ENCODE measurements at regions not wholly inside any gene's neighbourhood (a gene's known extent, or its start where the extent isn't known, plus 50 kb on each side); places are given as distances from the start of the nearest gene placed in this dataset.
A peak's percentile ranks its signal among the peaks of the same experiment; 100 is the strongest.
"Not testable (repeated sequence)": the region's sequence is repeated elsewhere in the genome, so short reads cannot be mapped to it uniquely, and the experiment has no call there.

DNA sequence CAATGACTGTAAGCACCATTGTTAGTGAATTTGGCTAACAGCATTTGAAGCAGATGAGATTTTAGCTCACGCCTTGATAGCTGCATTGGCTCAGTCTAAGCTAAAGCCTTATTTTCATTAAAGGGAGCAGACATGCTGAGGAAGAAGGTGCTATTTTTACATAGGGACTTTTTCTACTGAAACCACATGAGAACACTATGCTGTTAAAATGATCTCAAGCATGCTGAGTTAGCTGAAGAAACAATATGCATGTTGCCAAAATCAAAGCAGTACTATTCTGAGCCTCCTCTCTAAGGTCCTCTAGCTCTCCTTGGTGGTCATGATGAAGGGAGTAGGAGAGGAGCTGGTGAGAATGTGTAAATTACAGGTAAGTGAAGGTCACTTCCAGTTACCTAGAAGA is 134.4 kb upstream of the JADE1 start:
- peak overlapping the region; percentile 57 to 79 for H3K27ac ChIP-seq (ENCODE audit: low read length in 2 of 2)
- H3K4me3 Mint-ChIP-seq: peak overlapping the region; percentile 63
- no CpG with 5 or more reads among the region's 1 CpG for WGBS (ENCODE audit: insufficient coverage)
- TF ChIP-seq CTCF (IDR thresholded peaks at IDR 0.05) (no peak), EZH2 (IDR thresholded peaks at IDR 0.05; ENCODE audit: borderline replicate concordance, insufficient read depth, low read depth, low read length, poor library complexity, severe bottlenecking) (no peak)
- no peaks in the 10 kb centered on the region for H3K27me3 Mint-ChIP-seq
- POLR2A ChIA-PET: no interaction called here
- peak overlapping the region in 1 of 5 experiments; percentile 4 for H3K4me3 ChIP-seq (ENCODE audit: control extremely low read depth in 1 of 5, extremely low read depth in 1 of 5, insufficient read depth in 1 of 5, low read depth in 2 of 5, low read length in 4 of 5)
- DNase-seq: peak; percentile 45
- H3K79me2 ChIP-seq (ENCODE audit: control insufficient read depth, insufficient read depth, low read length): no peaks in the 10 kb centered on the region
- peak overlapping the region; percentile 31 for H3K9ac ChIP-seq (ENCODE audit: low read length)
- H3K36me3 ChIP-seq (replicated peaks in 1 of 2; ENCODE audit: control extremely low read depth in 1 of 2, control insufficient read depth in 1 of 2, extremely low read depth in 1 of 2, insufficient read depth in 2 of 2, low read length in 1 of 2): no peaks in the 10 kb centered on the region
- H3K27ac Mint-ChIP-seq: peak overlapping the region; percentile 81
- H4K20me1 ChIP-seq (ENCODE audit: control insufficient read depth, insufficient read depth, low read length, poor library complexity, severe bottlenecking): no peaks in the 10 kb centered on the region
- H3K9me3 Mint-ChIP-seq (ENCODE audit: insufficient read depth): no peaks in the 10 kb centered on the region
- H3K27me3 ChIP-seq (replicated peaks in 1 of 4; ENCODE audit: control extremely low read depth in 1 of 4, control insufficient read depth in 3 of 4, insufficient read depth in 4 of 4, low read length in 3 of 4): no peaks in the 10 kb centered on the region
- CTCF ChIA-PET: no interaction called here
- intact Hi-C loops (cut with micrococcal nuclease): loop anchor here (1.0 kb wide), 1 partner anchor 101 kb away; no protein-coding TSS in a partner anchor
- H3K4me2 ChIP-seq (replicated peaks; ENCODE audit: low read depth, low read length, poor library complexity, severe bottlenecking): peak overlapping the region; percentile 44
- ATAC-seq (ENCODE audit: low read depth): peak; percentile 71
- H3K4me1 Mint-ChIP-seq: peaks cover 24% of the 10 kb centered on the region
- H3K9me3 ChIP-seq (ENCODE audit: control extremely low read depth in 1 of 3, control insufficient read depth in 2 of 3, insufficient read depth in 1 of 3, low read length in 2 of 3): peaks cover 0 to 13% (median 0%) of the 10 kb centered on the region in 3 donors
- peaks cover 12 to 19% of the 10 kb centered on the region in 2 donors for H3K4me1 ChIP-seq (ENCODE audit: control insufficient read depth in 2 of 2, insufficient read depth in 2 of 2, low read length in 2 of 2)
- H2AFZ ChIP-seq (ENCODE audit: insufficient read depth, low read depth, low read length, poor library complexity, severe bottlenecking): peak overlapping the region; percentile 67

GRCh38 chr4:128673159-128673558 is 136.3 kb upstream of the JADE1 start:
- H3K36me3 ChIP-seq (replicated peaks in 1 of 2; ENCODE audit: control extremely low read depth in 1 of 2, control insufficient read depth in 1 of 2, extremely low read depth in 1 of 2, insufficient read depth in 2 of 2, low read length in 1 of 2); POLR2A ChIA-PET; H3K27me3 ChIP-seq (replicated peaks in 1 of 4; ENCODE audit: control extremely low read depth in 1 of 4, control insufficient read depth in 3 of 4, insufficient read depth in 4 of 4, low read length in 3 of 4); intact Hi-C loops (cut with micrococcal nuclease); H3K9ac ChIP-seq (ENCODE audit: low read length); H2AFZ ChIP-seq (ENCODE audit: insufficient read depth, low read depth, low read length, poor library complexity, severe bottlenecking); H3K4me3 Mint-ChIP-seq; H3K27me3 Mint-ChIP-seq; H3K4me2 ChIP-seq (replicated peaks; ENCODE audit: low read depth, low read length, poor library complexity, severe bottlenecking); H3K79me2 ChIP-seq (ENCODE audit: control insufficient read depth, insufficient read depth, low read length); DNase-seq; H4K20me1 ChIP-seq (ENCODE audit: control insufficient read depth, insufficient read depth, low read length, poor library complexity, severe bottlenecking); CTCF ChIA-PET; ATAC-seq (ENCODE audit: low read depth); H3K27ac Mint-ChIP-seq; H3K9me3 Mint-ChIP-seq (ENCODE audit: insufficient read depth); H3K4me3 ChIP-seq (ENCODE audit: control extremely low read depth in 1 of 5, extremely low read depth in 1 of 5, insufficient read depth in 1 of 5, low read depth in 2 of 5, low read length in 4 of 5); H3K27ac ChIP-seq (ENCODE audit: low read length in 2 of 2): not testable (repeated sequence)
- H3K4me1 Mint-ChIP-seq: peaks cover 22% of the 10 kb centered on the region
- H3K4me1 ChIP-seq (ENCODE audit: control insufficient read depth in 2 of 2, insufficient read depth in 2 of 2, low read length in 2 of 2): peaks cover 12 to 19% of the 10 kb centered on the region in 2 donors
- WGBS (ENCODE audit: insufficient coverage): 100% methylated on average over 4 of the region's 7 CpGs
- peaks cover 0 to 13% (median 0%) of the 10 kb centered on the region in 3 donors for H3K9me3 ChIP-seq (ENCODE audit: control extremely low read depth in 1 of 3, control insufficient read depth in 2 of 3, insufficient read depth in 1 of 3, low read length in 2 of 3)

DNA sequence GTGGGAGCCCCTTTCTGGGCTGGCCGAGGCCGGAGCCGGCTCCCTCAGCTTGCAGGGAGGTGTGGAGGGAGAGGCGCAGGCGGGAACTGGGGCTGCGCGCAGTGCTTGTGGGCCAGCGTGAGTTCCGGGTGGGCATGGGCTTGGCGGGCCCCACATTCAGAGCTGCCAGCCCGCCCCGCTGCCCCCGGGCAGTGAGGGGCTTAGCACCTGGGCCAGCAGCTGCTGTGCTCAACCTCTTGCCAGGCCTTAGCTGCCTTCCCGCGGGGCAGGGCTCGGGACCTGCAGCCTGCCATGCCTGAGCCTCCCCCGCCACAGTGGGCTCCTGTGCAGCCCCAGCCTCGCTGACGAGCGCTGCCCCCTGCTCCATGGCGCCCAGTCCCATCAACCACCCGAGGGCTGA is 136.9 kb upstream of the JADE1 start:
- CTCF ChIA-PET; H3K9ac ChIP-seq (ENCODE audit: low read length); H3K27me3 ChIP-seq (replicated peaks in 1 of 4; ENCODE audit: control extremely low read depth in 1 of 4, control insufficient read depth in 3 of 4, insufficient read depth in 4 of 4, low read length in 3 of 4); H3K27me3 Mint-ChIP-seq; H3K4me3 Mint-ChIP-seq; H3K36me3 ChIP-seq (replicated peaks in 1 of 2; ENCODE audit: control extremely low read depth in 1 of 2, control insufficient read depth in 1 of 2, extremely low read depth in 1 of 2, insufficient read depth in 2 of 2, low read length in 1 of 2); intact Hi-C loops (cut with micrococcal nuclease); H3K79me2 ChIP-seq (ENCODE audit: control insufficient read depth, insufficient read depth, low read length); POLR2A ChIA-PET; H3K27ac ChIP-seq (ENCODE audit: low read length in 2 of 2); ATAC-seq (ENCODE audit: low read depth); DNase-seq; H3K9me3 Mint-ChIP-seq (ENCODE audit: insufficient read depth); H4K20me1 ChIP-seq (ENCODE audit: control insufficient read depth, insufficient read depth, low read length, poor library complexity, severe bottlenecking); H3K4me2 ChIP-seq (replicated peaks; ENCODE audit: low read depth, low read length, poor library complexity, severe bottlenecking); H3K4me3 ChIP-seq (ENCODE audit: control extremely low read depth in 1 of 5, extremely low read depth in 1 of 5, insufficient read depth in 1 of 5, low read depth in 2 of 5, low read length in 4 of 5); H3K27ac Mint-ChIP-seq; H2AFZ ChIP-seq (ENCODE audit: insufficient read depth, low read depth, low read length, poor library complexity, severe bottlenecking): not testable (repeated sequence)
- peaks cover 0 to 13% (median 0%) of the 10 kb centered on the region in 3 donors for H3K9me3 ChIP-seq (ENCODE audit: control extremely low read depth in 1 of 3, control insufficient read depth in 2 of 3, insufficient read depth in 1 of 3, low read length in 2 of 3)
- peaks cover 22% of the 10 kb centered on the region for H3K4me1 Mint-ChIP-seq
- WGBS (ENCODE audit: insufficient coverage): 95% methylated on average over 21 of the region's 22 CpGs
- H3K4me1 ChIP-seq (ENCODE audit: control insufficient read depth in 2 of 2, insufficient read depth in 2 of 2, low read length in 2 of 2): peaks cover 12 to 19% of the 10 kb centered on the region in 2 donors
